Fibroblast of lung (primary cell): ENCODE measurements at regions not wholly inside any gene's neighbourhood (a gene's known extent, or its start where the extent isn't known, plus 50 kb on each side); places are given as distances from the start of the nearest gene placed in this dataset.
A peak's percentile ranks its signal among the peaks of the same experiment; 100 is the strongest.

Source experiments
- DNase-seq, 2 donors: peaks; one replicate each; pipeline versions ENCODE4 v3.0.0 to v3.0.0-alpha.2; 2010; ENCODE audit warnings: low read depth in 2 of 2
- H2AFZ ChIP-seq: 2 replicates; pipeline ENCODE4 v1.5.1; 2012; ENCODE audit warnings: low read length, control low read depth, inconsistent platforms
- H3K27ac ChIP-seq: 2 replicates; pipeline ENCODE4 v1.5.1; 2011; ENCODE audit warnings: low read length, control low read depth; ENCODE audit not compliant: insufficient read depth
- H3K27me3 ChIP-seq: 2 replicates; pipeline ENCODE4 v1.5.1; 2011; ENCODE audit warnings: mild to moderate bottlenecking, low read length; ENCODE audit not compliant: control insufficient read depth, insufficient read depth
- H3K36me3 ChIP-seq: 2 replicates; pipeline ENCODE4 v1.5.1; 2011; ENCODE audit warnings: low read length; ENCODE audit not compliant: control insufficient read depth, insufficient read depth
- H3K4me1 ChIP-seq: 2 replicates; pipeline ENCODE4 v1.5.1; 2011; ENCODE audit warnings: low read length; ENCODE audit not compliant: control insufficient read depth, insufficient read depth; ENCODE audit errors: extremely low read depth
- H3K4me2 ChIP-seq: 2 replicates; pipeline ENCODE4 v1.5.1; 2011; ENCODE audit warnings: low read length, control low read depth; ENCODE audit not compliant: insufficient read depth; ENCODE audit errors: extremely low read depth
- H3K4me3 ChIP-seq, 4 experiments: fragments of 200-600 bp in 1 of 4; sonication (generic) in 1 of 4; replicated peaks in 1 of 4; 2 replicates each; pipeline ENCODE4 v1.5.1; 2011 to 2016; ENCODE audit warnings: low read length in 4 of 4, low read depth in 3 of 4, mild to moderate bottlenecking in 3 of 4, control low read depth in 2 of 4, inconsistent platforms in 1 of 4, mixed read lengths in 1 of 4; ENCODE audit not compliant: insufficient read depth in 1 of 4; ENCODE audit errors: control extremely low read depth in 1 of 4
- H3K79me2 ChIP-seq: 2 replicates; pipeline ENCODE4 v1.5.1; 2012; ENCODE audit warnings: mild to moderate bottlenecking, low read length, inconsistent platforms; ENCODE audit not compliant: control insufficient read depth, insufficient read depth
- H3K9ac ChIP-seq: 2 replicates; pipeline ENCODE4 v1.5.1; 2011; ENCODE audit warnings: mild to moderate bottlenecking, low read length, control low read depth; ENCODE audit not compliant: insufficient read depth
- H3K9me3 ChIP-seq: 2 replicates; pipeline ENCODE4 v1.5.1; 2012; ENCODE audit warnings: low read depth, low read length; ENCODE audit not compliant: control insufficient read depth, insufficient read depth
- H4K20me1 ChIP-seq: 2 replicates; pipeline ENCODE4 v1.5.1; 2011; ENCODE audit warnings: low read length; ENCODE audit not compliant: control insufficient read depth, insufficient read depth; ENCODE audit errors: extremely low read depth
- EZH2 ChIP-seq: IDR thresholded peaks from 2 replicates; pipeline ENCODE4 v1.5.1; 2012; ENCODE audit warnings: low read length, control low read depth, mild to moderate bottlenecking; ENCODE audit errors: missing control alignments
- TF ChIP-seq, protein P1 (sequence below), 2 donors: IDR thresholded peaks in 1 of 2; conservative IDR thresholded peaks in 1 of 2; 1 replicate in 1 of 2; 2 replicates in 1 of 2; pipeline ENCODE4 v1.5.1; 2011 to 2012; ENCODE audit warnings: low read length in 2 of 2, control low read depth in 1 of 2, inconsistent platforms in 1 of 2, low read depth in 1 of 2, mild to moderate bottlenecking in 1 of 2

GRCh38 chr14:81709681-81710080, 176.0 kb upstream of the SEL1L start:
- Histone ChIP-seq H3K4me1 (no peaks in the 10 kb centered on the region), H2AFZ (no peak overlapping the region), H3K36me3 (no peaks in the 10 kb centered on the region), H3K9me3 (no peaks in the 10 kb centered on the region), H3K79me2 (no peaks in the 10 kb centered on the region), H3K4me3 (no peak overlapping the region), H3K4me2 (no peak overlapping the region), H3K27me3 (no peaks in the 10 kb centered on the region), H3K9ac (no peak overlapping the region), H3K27ac (no peak overlapping the region), H4K20me1 (no peaks in the 10 kb centered on the region)
- TF ChIP-seq, protein P1, sequence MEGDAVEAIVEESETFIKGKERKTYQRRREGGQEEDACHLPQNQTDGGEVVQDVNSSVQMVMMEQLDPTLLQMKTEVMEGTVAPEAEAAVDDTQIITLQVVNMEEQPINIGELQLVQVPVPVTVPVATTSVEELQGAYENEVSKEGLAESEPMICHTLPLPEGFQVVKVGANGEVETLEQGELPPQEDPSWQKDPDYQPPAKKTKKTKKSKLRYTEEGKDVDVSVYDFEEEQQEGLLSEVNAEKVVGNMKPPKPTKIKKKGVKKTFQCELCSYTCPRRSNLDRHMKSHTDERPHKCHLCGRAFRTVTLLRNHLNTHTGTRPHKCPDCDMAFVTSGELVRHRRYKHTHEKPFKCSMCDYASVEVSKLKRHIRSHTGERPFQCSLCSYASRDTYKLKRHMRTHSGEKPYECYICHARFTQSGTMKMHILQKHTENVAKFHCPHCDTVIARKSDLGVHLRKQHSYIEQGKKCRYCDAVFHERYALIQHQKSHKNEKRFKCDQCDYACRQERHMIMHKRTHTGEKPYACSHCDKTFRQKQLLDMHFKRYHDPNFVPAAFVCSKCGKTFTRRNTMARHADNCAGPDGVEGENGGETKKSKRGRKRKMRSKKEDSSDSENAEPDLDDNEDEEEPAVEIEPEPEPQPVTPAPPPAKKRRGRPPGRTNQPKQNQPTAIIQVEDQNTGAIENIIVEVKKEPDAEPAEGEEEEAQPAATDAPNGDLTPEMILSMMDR (conservative IDR thresholded peaks at IDR 0.05 in 1 of 2, IDR thresholded peaks at IDR 0.05 in 1 of 2; ENCODE audit: low read depth in 1 of 2, low read length in 2 of 2) = no peak
- TF ChIP-seq EZH2 = no peak
- no peak for DNase-seq

- Histone ChIP-seq H3K4me2 (no peak overlapping the region), H3K79me2 (no peaks in the 10 kb centered on the region), H3K4me3 (no peak overlapping the region), H3K9ac (no peak overlapping the region), H3K4me1 (no peaks in the 10 kb centered on the region), H3K27ac (no peak overlapping the region), H4K20me1 (no peaks in the 10 kb centered on the region), H3K9me3 (no peaks in the 10 kb centered on the region), H2AFZ (no peak overlapping the region), H3K27me3 (no peaks in the 10 kb centered on the region), H3K36me3 (no peaks in the 10 kb centered on the region)
- TF ChIP-seq, protein P1 (conservative IDR thresholded peaks at IDR 0.05 in 1 of 2, IDR thresholded peaks at IDR 0.05 in 1 of 2; ENCODE audit: low read depth in 1 of 2, low read length in 2 of 2) = peak in 1 of 2 donors; percentile 23
- TF ChIP-seq EZH2 = no peak
- peak; percentile 3 to 11 for DNase-seq
These were observed 176.7 kb upstream of the SEL1L start for GRCh38 chr14:81710232-81710845.

DNA sequence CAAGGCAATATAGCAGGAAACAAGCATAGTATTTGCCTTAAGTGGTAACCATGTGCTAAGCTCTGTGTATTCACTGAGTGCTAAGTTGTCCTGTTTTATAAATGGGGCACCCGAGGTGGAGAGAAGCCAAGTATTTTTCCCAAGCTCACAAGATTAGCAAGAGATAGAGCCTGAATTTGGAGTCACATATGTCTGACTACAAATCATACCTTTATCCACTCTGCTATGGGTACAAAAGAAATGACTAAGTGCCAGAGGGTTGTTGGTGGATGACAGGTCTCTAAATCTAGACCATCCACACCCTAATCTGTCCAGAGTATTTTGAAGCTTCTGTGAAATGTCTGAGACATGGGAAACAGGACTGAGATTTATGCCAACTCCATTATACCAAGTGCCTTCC, 182.1 kb upstream of the SEL1L start:
- TF ChIP-seq, protein P1 (conservative IDR thresholded peaks at IDR 0.05 in 1 of 2, IDR thresholded peaks at IDR 0.05 in 1 of 2; ENCODE audit: low read depth in 1 of 2, low read length in 2 of 2) = no peak
- no peak for TF ChIP-seq EZH2
- Histone ChIP-seq H4K20me1 (no peaks in the 10 kb centered on the region), H3K4me1 (no peaks in the 10 kb centered on the region), H3K4me2 (no peak overlapping the region), H3K9ac (no peak overlapping the region), H3K27me3 (no peaks in the 10 kb centered on the region), H3K9me3 (no peaks in the 10 kb centered on the region), H3K79me2 (no peaks in the 10 kb centered on the region), H2AFZ (no peak overlapping the region), H3K27ac (no peak overlapping the region), H3K4me3 (no peak overlapping the region), H3K36me3 (no peaks in the 10 kb centered on the region)
- DNase-seq = no peak
